ENCODE measurements at regions not wholly inside any gene's neighbourhood (a gene's known extent, or its start where the extent isn't known, plus 50 kb on each side); places are given as distances from the start of the nearest gene placed in this dataset.

DNA sequence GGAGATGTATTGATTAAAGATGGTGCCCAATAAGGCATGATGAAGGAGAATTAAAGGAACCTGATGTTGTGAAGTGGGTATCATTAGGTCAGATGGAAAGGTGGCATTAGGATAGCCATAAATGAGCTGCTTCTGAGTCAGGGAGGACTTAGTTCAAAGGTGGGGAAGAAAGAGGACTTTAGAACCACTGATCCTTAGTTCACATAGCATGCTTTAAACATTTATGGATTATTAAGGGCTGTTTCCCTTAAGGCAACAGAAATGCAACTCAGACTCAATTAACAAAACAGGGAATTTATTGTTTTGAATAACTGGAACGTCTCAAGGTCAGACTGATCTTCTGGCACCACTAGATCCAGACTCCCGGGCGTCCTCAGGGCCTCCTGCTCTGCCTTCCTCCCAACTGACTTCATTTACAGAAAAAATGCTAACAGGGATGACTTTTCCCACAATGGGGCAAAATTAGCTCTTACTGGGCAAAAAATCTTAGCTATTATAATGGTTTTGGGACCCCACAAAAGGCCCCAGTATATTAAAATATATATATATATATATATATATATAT lies 1526.0 kb downstream of the TBC1D22A start:
- in situ Hi-C loops (cut with HindIII; ENCODE audit: low sequenced_read_pairs) = no loop called here

GRCh38 chr22:48287031-48287430 lies 1524.6 kb downstream of the TBC1D22A start:
- in situ Hi-C loops (cut with HindIII; ENCODE audit: low sequenced_read_pairs) = no loop called here

DNA sequence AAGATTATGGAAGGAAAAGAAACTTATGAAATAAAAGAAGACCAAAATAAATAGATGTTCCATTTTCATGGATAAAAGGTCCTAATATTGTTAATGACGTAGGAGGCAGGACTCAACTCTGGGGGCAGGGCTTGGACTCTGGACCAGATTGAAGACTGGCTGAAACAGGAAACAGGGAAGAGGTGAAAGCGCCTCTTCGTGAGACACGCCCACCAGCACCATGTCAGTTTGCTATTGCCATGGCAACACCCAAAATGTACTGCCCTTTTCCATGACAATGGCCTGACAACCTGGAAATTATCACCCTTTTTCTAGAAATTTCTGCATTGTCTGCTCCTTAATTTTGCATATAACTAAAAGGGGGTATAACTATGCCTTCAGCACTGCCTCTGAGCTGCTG lies 1522.2 kb downstream of the TBC1D22A start:
- in situ Hi-C loops (cut with HindIII; ENCODE audit: low sequenced_read_pairs) = no loop called here

GRCh38 chr22:48282804-48283203 lies 1520.4 kb downstream of the TBC1D22A start:
- in situ Hi-C loops (cut with HindIII; ENCODE audit: low sequenced_read_pairs) = no loop called here

- in situ Hi-C loops (cut with HindIII; ENCODE audit: low sequenced_read_pairs) = no loop called here
Measured at GRCh38 chr22:48279461-48279756, 1517.0 kb downstream of the TBC1D22A start.

GRCh38 chr22:48278620-48279460 lies 1516.4 kb downstream of the TBC1D22A start:
- in situ Hi-C loops (cut with HindIII; ENCODE audit: low sequenced_read_pairs) = no loop called here

GRCh38 chr22:48277868-48278581 lies 1515.6 kb downstream of the TBC1D22A start:
- in situ Hi-C loops (cut with HindIII; ENCODE audit: low sequenced_read_pairs) = no loop called here

DNA sequence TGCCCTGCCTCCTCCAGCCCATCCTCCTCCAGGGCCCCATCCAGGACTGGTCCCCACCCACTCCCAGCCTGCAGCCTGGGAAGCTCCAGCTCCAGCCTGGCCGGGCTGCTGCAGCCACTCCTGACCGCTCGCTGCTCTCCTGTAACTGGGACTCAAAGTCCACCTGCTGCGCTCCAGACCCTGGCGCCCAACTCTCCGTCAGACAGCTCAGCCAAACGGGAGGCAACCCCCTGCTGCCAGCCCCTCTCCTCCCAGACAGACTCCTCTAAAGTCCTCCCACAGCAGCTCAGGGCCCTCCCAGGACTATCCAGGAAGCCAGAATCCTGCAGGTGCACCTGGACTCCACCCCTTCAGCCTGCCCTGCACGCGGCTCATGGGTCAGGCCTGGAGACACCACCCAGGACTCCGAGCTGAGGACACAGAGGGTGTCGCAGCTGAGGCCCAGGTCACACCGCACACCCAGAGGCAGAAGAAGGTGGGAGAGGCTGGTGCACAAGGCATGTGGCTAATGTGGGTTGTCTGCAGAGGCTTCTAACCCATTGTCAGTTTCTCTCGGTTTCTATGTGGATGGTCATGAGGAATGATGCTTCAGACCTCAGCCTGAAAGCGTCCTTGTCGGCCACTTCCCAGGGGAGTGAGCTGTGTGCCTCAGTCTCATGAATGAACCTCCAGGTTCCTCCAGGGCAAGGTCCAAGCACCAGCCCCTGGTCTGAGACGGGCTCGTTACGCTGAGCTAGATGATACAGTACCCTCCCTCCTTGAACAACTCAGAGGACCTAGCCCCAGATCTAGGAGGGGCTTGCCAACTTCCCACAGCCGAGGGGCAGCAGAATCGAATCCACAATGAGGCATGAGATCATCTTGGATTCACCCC lies 1514.8 kb downstream of the TBC1D22A start:
- in situ Hi-C loops (cut with HindIII; ENCODE audit: low sequenced_read_pairs) = no loop called here

DNA sequence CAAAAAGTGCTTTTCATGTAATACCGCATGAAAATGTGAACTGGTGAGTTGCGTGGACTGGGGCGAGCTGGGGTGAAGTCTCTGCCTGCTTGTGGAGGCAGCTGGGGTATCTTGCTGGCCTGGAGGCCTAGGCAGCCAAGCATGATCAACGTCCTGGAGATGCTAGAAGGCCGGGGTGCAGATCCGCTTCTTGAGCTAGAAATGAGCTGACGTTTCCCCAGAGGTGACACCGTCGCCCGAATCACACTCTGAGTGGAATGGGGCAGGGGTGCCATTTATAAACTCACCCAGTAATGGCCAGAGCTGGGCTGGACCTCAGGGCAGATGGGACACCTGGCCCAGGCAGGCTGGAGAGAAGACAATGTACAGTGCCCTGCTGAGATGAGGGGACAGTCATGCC lies 1513.0 kb downstream of the TBC1D22A start:
- in situ Hi-C loops (cut with HindIII; ENCODE audit: low sequenced_read_pairs) = no loop called here

DNA sequence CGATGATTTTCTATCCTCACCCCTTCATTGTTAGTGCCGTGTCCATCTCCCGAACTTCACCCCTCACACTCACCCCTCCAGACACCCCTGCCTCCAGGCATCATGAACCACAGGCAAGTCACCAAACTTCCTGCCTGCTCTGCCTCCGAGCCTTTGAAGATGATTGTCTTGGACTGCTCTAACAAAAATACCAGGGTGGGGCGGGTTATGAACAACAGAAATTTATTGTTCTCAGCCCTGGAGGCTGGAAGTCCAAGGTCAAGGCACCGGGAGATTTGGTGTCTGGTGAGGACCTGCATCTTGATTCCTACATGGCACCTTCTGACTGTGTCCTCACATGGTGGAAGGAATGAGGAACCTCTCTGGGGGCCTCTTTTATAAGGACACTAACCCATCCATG lies 1508.3 kb downstream of the TBC1D22A start:
- in situ Hi-C loops (cut with HindIII; ENCODE audit: low sequenced_read_pairs) = no loop called here

DNA sequence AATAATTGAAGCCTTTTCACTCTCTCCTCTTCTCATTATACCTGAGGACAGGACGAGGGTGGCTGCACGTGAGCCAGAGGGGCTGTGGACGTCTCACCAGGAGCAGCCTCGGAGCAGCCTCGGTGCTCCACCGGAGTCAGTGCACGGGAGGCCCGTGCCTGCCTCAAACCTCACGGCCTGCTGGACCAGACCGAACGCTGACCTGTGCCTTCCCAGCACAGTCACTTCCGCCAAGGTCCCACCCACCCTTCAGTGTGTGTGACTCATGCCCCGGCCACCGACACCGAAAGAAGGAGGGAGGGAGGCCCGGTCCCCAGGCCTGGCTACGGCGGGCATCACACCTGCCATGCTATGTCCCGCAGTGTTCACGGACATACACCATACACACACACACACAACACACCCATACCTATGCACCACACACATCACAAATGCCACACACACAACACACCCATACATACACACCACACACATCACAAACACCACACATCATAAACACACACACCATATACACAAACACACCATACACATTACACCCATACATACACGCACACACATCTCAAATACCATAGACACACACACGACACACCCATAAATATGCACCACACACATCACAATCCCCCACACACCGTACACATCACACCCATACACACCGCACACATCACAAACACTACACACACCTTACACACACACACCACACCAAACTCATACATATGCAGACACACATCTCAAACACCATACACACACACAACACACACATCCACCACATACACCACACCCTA lies 1506.5 kb downstream of the TBC1D22A start:
- in situ Hi-C loops (cut with HindIII; ENCODE audit: low sequenced_read_pairs) = no loop called here

DNA sequence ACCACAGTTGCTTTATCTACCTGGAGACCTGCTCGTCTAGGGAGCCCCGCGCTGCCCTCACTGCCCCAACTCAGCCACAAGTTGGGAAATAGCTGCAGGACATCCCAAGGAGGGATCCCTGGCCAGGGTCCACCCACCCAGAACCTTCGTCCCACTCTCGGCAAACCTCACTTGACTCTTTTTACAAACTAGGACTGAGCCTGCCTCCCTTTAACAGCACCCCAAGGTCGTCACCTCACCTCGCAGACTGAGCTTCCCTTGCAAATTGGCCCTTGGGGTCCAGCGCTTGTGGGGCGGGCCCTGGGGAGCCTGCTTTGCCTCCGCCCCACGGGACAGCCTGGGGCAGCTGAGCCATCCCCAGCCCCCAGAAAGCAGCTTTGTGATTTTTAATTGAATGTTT lies 1505.8 kb downstream of the TBC1D22A start:
- in situ Hi-C loops (cut with HindIII; ENCODE audit: low sequenced_read_pairs) = no loop called here

DNA sequence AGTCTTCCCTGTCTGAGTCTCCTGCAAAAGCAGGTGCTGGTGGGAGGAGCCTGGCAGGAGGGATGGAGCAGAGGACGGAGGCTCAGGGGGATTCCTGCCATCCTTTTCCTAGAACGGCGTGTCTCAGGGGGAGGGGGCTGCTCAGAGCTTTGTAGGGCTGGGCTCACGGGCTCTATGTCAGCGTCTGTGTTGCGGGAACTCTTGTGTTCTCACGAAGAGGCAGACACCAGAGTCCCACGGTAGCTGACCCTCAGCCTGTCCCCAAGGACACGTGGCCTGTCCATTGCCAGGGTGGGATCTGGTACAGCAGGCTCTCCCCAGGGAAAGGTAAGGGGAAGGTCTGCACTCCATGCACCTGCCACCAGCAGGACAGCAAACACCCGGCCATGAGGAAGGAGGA lies 1505.2 kb downstream of the TBC1D22A start:
- in situ Hi-C loops (cut with HindIII; ENCODE audit: low sequenced_read_pairs) = no loop called here

- in situ Hi-C loops (cut with HindIII; ENCODE audit: low sequenced_read_pairs) = no loop called here
Measured at GRCh38 chr22:48265000-48265625, 1502.7 kb downstream of the TBC1D22A start.

DNA sequence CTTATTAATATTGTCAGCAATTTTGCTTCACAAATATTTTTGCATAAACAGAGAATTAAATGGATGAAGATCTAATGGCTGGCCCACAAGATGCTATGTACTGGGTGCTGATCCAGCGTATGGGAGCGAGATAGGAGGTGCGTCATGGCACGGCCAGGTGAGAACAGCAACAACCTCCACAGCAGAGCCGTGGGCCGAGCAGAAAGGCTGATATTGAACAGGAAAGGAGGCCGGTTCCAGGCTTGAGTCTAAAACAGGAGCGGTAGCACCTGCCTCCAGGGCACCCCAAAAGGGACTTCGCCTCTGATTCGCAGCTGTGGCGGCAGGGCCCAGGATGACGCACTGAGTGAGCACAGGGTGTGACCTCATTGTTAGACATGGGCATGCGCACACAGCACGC lies 1502.1 kb downstream of the TBC1D22A start:
- in situ Hi-C loops (cut with HindIII; ENCODE audit: low sequenced_read_pairs) = no loop called here

- in situ Hi-C loops (cut with HindIII; ENCODE audit: low sequenced_read_pairs) = no loop called here
Measured at GRCh38 chr22:48263791-48264351, 1501.4 kb downstream of the TBC1D22A start.

DNA sequence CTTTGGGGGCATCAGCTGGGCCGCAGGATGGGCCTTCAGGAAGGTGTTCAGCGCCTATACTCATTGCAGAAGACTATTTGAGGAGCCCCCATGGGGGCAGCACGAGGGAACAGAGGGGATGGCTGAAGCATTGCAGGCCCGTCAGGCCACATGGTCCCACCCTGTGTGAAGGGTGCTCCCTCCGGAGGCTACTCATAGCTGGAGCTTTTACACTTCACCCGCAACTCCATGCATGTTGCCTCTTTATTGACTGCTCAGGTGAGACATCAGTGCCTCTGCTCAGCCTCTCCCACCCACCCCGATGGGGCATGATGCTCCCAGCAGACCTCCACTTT lies 1500.9 kb downstream of the TBC1D22A start:
- in situ Hi-C loops (cut with HindIII; ENCODE audit: low sequenced_read_pairs) = no loop called here

- in situ Hi-C loops (cut with HindIII; ENCODE audit: low sequenced_read_pairs) = no loop called here
Measured at GRCh38 chr22:48262596-48263430, 1500.4 kb downstream of the TBC1D22A start.

DNA sequence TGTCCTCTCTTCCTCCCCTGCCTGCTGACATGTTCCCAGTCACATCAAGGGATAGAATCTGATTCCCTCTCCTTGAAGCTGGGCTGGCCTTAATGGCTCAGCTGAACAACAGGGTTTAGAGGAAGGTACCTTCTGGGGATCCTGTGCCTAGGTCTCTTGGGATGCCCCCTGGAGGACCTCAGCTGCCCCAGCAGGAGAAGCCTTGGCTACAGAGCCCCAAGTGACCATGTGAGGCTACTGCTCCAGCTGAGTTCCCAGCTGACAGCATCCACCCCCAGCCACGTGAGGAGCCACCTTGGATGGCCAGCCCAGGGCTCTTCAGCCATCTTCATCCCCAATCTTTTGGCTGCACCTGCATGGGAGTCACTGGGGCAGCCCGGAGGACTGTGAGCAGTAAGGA lies 1499.3 kb downstream of the TBC1D22A start:
- in situ Hi-C loops (cut with HindIII; ENCODE audit: low sequenced_read_pairs) = no loop called here

All from DLD1 (cell line).